DND-41 (cell line): ENCODE measurements at regions not wholly inside any gene's neighbourhood (a gene's known extent, or its start where the extent isn't known, plus 50 kb on each side); places are given as distances from the start of the nearest gene placed in this dataset.

Experiments used
- ATAC-seq: fragments of 200-7000 bp; cut with Tn5 transposase; 3 replicates; pipeline ENCODE4 v1.9.1; 2021; ENCODE audit warnings: low read depth; ENCODE audit not compliant: insufficient read depth
- DNase-seq: peaks from one replicate; pipeline ENCODE4 v3.0.0-alpha.2; 2020
- H2AFZ ChIP-seq: 2 replicates; pipeline ENCODE4 v1.6.0; 2012; ENCODE audit warnings: low read depth, low read length
- H3K27ac ChIP-seq: 2 replicates; pipeline ENCODE4 v1.5.1; 2012; ENCODE audit warnings: low read length, inconsistent platforms
- H3K27me3 ChIP-seq: fragments of 200-600 bp; sonication (generic); 2 replicates; pipeline ENCODE4 v1.6.0; 2012; ENCODE audit warnings: low read length, mild to moderate bottlenecking, inconsistent platforms; ENCODE audit not compliant: insufficient read depth, poor library complexity
- H3K36me3 ChIP-seq: 2 replicates; pipeline ENCODE4 v1.5.1; 2012; ENCODE audit warnings: low read length, inconsistent platforms; ENCODE audit not compliant: insufficient read depth
- H3K4me1 ChIP-seq: 2 replicates; pipeline ENCODE4 v1.5.1; 2012; ENCODE audit warnings: mild to moderate bottlenecking, low read length; ENCODE audit not compliant: insufficient read depth
- H3K4me2 ChIP-seq: 2 replicates; pipeline ENCODE4 v1.6.0; 2012; ENCODE audit warnings: mild to moderate bottlenecking, moderate library complexity, low read length, inconsistent platforms; ENCODE audit not compliant: insufficient read depth
- H3K4me3 ChIP-seq, 2 experiments: fragments of 200-600 bp in 1 of 2; shearing (Covaris generic) in 1 of 2; 2 replicates each; pipeline ENCODE4 v1.5.1; 2012 to 2016; ENCODE audit warnings: inconsistent platforms in 2 of 2, low read length in 2 of 2, mild to moderate bottlenecking in 2 of 2, low read depth in 1 of 2, moderate library complexity in 1 of 2
- H3K79me2 ChIP-seq: 2 replicates; pipeline ENCODE4 v1.6.0; 2012; ENCODE audit warnings: low read length, inconsistent platforms; ENCODE audit not compliant: insufficient read depth
- H3K9ac ChIP-seq: 2 replicates; pipeline ENCODE4 v1.6.0; 2012; ENCODE audit warnings: low read depth, mild to moderate bottlenecking, inconsistent platforms, low read length, moderate library complexity
- H3K9me3 ChIP-seq: 2 replicates; pipeline ENCODE4 v1.5.1; 2012; ENCODE audit warnings: low read length, moderate library complexity, mild to moderate bottlenecking, inconsistent platforms; ENCODE audit not compliant: insufficient read depth, severe bottlenecking
- H4K20me1 ChIP-seq: 2 replicates; pipeline ENCODE4 v1.6.0; 2012; ENCODE audit warnings: low read length; ENCODE audit not compliant: insufficient read depth
- CTCF ChIP-seq: IDR thresholded peaks from 2 replicates; pipeline ENCODE4 v1.5.1; 2012; ENCODE audit warnings: borderline replicate concordance, low read length, moderate library complexity, mild to moderate bottlenecking; ENCODE audit not compliant: poor library complexity, severe bottlenecking; ENCODE audit errors: extremely low read depth
- EZH2 ChIP-seq: IDR thresholded peaks from 3 replicates; pipeline ENCODE4 v1.6.1; 2012; ENCODE audit warnings: borderline replicate concordance, low read depth, mild to moderate bottlenecking, moderate library complexity, low read length, inconsistent platforms; ENCODE audit not compliant: severe bottlenecking

DNA sequence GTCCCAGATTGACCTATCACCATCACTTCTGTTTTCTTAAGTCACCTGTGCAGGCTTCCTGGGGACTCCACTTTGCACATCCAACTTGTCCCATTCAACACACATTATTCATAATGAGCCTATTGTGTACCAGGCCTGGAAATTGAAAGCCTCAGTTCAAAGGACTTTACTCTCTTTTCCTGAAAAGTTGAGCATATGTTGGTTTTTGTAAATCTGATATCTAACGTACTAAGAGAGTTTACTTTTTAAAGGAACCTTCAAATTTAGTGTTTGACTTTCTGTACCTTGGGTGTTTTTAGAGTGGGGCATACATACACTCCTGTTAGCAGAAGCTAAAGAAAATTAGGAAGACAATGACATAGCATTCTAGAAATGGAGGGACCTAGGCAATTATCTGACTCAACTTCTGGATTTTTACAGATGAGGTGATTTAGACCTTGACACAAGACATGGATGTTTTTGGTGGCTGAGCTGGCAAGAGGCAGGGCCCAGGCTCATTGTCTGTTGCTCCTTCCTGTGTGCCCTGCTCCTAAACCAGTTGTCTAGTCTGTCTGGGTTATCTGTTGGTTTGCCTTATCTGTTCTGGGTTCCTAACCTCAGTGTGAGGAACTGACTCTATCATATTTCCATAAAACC is 336.5 kb downstream of the RPS6KC1 start:
- Histone ChIP-seq H3K79me2 (no peaks in the 10 kb centered on the region), H4K20me1 (no peaks in the 10 kb centered on the region), H3K9ac (no peak overlapping the region), H3K27ac (no peak overlapping the region), H2AFZ (no peak overlapping the region), H3K4me3 (no peak overlapping the region), H3K36me3 (no peaks in the 10 kb centered on the region), H3K4me2 (no peak overlapping the region), H3K4me1 (no peaks in the 10 kb centered on the region), H3K9me3 (peaks cover 3% of the 10 kb centered on the region), H3K27me3 (peaks cover 4% of the 10 kb centered on the region)
- ATAC-seq (no peak), DNase-seq (no peak)
- TF ChIP-seq EZH2 (no peak), CTCF (no peak)

DNA sequence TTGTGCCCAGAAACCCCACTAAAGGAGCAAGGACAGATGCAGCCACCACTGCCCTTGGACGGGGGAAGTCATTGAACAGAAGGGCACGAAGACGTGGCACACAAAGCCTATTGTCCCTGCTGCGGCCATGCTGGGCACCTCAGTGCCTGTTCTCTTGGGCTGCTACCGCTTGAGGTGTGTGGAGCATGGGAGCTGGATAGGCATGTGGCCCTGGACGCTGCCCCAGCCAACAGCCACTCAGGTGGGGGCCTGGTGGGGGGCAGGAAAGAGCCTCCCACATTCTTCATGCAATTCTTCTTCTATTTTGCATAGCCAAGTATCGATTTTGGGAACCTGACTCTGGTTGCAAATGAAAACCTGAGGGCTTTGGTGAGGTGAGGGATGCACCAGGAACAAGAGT is 337.2 kb downstream of the RPS6KC1 start:
- Histone ChIP-seq H3K9me3 (peaks cover 3% of the 10 kb centered on the region), H3K4me1 (no peaks in the 10 kb centered on the region), H3K79me2 (no peaks in the 10 kb centered on the region), H3K9ac (no peak overlapping the region), H3K27me3 (peaks cover 6% of the 10 kb centered on the region), H3K4me3 (no peak overlapping the region), H2AFZ (no peak overlapping the region), H3K27ac (no peak overlapping the region), H3K36me3 (no peaks in the 10 kb centered on the region), H3K4me2 (no peak overlapping the region), H4K20me1 (no peaks in the 10 kb centered on the region)
- ATAC-seq (no peak), DNase-seq (no peak)
- no peak for TF ChIP-seq EZH2
- no peak for TF ChIP-seq CTCF

DNA sequence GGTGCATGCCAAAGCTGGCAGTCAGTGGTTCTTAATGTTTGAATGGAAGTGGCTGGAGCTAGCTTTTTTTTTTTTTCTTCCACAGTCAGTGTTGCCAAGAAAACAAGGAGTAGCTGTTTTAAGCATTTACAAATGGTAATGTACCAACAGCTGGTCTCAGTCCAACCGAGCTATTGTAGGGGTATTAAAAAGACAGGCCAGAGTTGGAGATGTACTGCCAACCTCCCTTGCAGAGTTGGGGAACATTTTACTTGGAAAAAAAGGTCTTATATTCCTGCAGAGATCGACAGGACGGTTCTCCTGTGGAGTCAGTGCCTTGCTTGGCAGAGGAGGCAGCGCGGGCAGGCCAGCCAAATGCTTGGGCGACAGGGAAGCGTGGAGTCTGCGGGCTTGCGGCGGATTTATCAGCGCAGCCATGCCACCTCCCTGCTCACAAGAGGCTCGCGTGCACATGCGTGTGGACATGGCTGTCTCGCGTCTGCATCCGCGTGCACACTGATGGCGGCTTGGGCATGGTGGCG is 338.1 kb downstream of the RPS6KC1 start:
- H3K27ac ChIP-seq = no peak overlapping the region
- DNase-seq = no peak
- peaks cover 11% of the 10 kb centered on the region for H3K27me3 ChIP-seq
- no peaks in the 10 kb centered on the region for H3K36me3 ChIP-seq
- H3K4me3 ChIP-seq = no peak overlapping the region
- ATAC-seq = no peak
- H3K79me2 ChIP-seq = no peaks in the 10 kb centered on the region
- no peaks in the 10 kb centered on the region for H3K4me1 ChIP-seq
- no peaks in the 10 kb centered on the region for H3K9me3 ChIP-seq
- H4K20me1 ChIP-seq = no peaks in the 10 kb centered on the region
- no peak for TF ChIP-seq CTCF
- H3K4me2 ChIP-seq = no peak overlapping the region
- no peak overlapping the region for H2AFZ ChIP-seq
- no peak overlapping the region for H3K9ac ChIP-seq

DNA sequence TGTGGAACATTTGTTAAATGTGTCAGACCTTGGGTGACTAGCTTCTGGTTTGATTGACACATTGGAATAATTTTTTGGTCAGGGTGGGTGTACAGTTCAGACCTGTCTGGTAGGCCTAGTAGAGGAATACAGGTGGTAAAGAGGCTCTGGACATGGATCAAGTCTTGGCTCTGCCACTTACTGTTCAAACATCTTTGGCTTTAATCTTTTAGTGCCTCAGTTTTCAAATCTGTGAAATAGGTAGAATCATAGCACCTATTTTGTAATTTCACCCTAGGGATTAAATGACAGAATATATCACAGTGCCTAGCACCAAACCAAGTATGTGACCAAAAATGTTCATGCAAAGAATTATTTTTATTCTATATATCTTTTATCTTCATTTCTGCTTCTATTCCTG is 340.4 kb downstream of the RPS6KC1 start:
- Histone ChIP-seq H3K4me1 (no peaks in the 10 kb centered on the region), H3K4me3 (no peak overlapping the region), H3K27me3 (peaks cover 11% of the 10 kb centered on the region), H3K9ac (no peak overlapping the region), H4K20me1 (no peaks in the 10 kb centered on the region), H3K79me2 (no peaks in the 10 kb centered on the region), H3K36me3 (no peaks in the 10 kb centered on the region), H2AFZ (no peak overlapping the region), H3K4me2 (no peak overlapping the region), H3K27ac (no peak overlapping the region), H3K9me3 (no peaks in the 10 kb centered on the region)
- TF ChIP-seq EZH2 (no peak), CTCF (no peak)
- DNase-seq = no peak
- no peak for ATAC-seq
